Erythroblast (primary cell): ENCODE measurements at regions not wholly inside any gene's neighbourhood (a gene's known extent, or its start where the extent isn't known, plus 50 kb on each side); places are given as distances from the start of the nearest gene placed in this dataset.
"Not testable (repeated sequence)": the region's sequence is repeated elsewhere in the genome, so short reads cannot be mapped to it uniquely, and the experiment has no call there.

Experiments
- GATA1 ChIP-seq: IDR thresholded peaks from 2 replicates; pipeline ENCODE4 v1.6.1; 2011; ENCODE audit warnings: low read depth, mild to moderate bottlenecking, control low read depth, low read length, moderate library complexity
- POLR2A ChIP-seq: IDR thresholded peaks from 2 replicates; pipeline ENCODE4 v1.6.1; 2011; ENCODE audit warnings: mild to moderate bottlenecking, low read length

GRCh38 chr16:88265286-88265938 lies 117.3 kb upstream of the ZNF469 start:
- TF ChIP-seq POLR2A, GATA1: not testable (repeated sequence)
